Neural progenitor cell (in vitro differentiated cells): ENCODE measurements at regions not wholly inside any gene's neighbourhood (a gene's known extent, or its start where the extent isn't known, plus 50 kb on each side); places are given as distances from the start of the nearest gene placed in this dataset.

Source experiments
- DNase-seq: peaks from one replicate; pipeline ENCODE4 v3.0.0-alpha.2; 2016; ENCODE audit warnings: low spot score
- H2AFZ ChIP-seq: fragments of 200-600 bp; sonication (generic); replicated peaks from 2 replicates; pipeline ENCODE4 v1.6.1; 2016; ENCODE audit warnings: antibody characterized with exemption
- H3F3A ChIP-seq: fragments of 200-600 bp; sonication (generic); 2 replicates; pipeline ENCODE4 v1.6.1; 2016; ENCODE audit warnings: antibody characterized with exemption, low read depth
- H3K27ac ChIP-seq: fragments of 200-600 bp; sonication (generic); 2 replicates; pipeline ENCODE4 v1.5.1; 2016; ENCODE audit warnings: mild to moderate bottlenecking
- H3K27me3 ChIP-seq: fragments of 200-600 bp; sonication (generic); 2 replicates; pipeline ENCODE4 v1.6.1; 2016; ENCODE audit warnings: mild to moderate bottlenecking, moderate library complexity
- H3K36me3 ChIP-seq: fragments of 200-600 bp; sonication (generic); 2 replicates; pipeline ENCODE4 v1.5.1; 2016
- H3K4me1 ChIP-seq: fragments of 200-600 bp; sonication (generic); 2 replicates; pipeline ENCODE4 v1.6.1; 2016; ENCODE audit warnings: mixed run types
- H3K4me2 ChIP-seq: fragments of 200-600 bp; sonication (generic); 2 replicates; pipeline ENCODE4 v1.6.1; 2016
- H3K4me3 ChIP-seq: fragments of 200-600 bp; sonication (generic); 2 replicates; pipeline ENCODE4 v1.5.1; 2016
- H3K79me2 ChIP-seq: fragments of 200-600 bp; sonication (generic); 2 replicates; pipeline ENCODE4 v1.6.1; 2016; ENCODE audit warnings: low read depth
- H3K9ac ChIP-seq: fragments of 200-600 bp; sonication (generic); 2 replicates; pipeline ENCODE4 v1.6.1; 2016
- H3K9me3 ChIP-seq: fragments of 200-600 bp; sonication (generic); 2 replicates; pipeline ENCODE4 v1.5.1; 2016; ENCODE audit warnings: low read depth
- H4K20me1 ChIP-seq: fragments of 200-600 bp; sonication (generic); 2 replicates; pipeline ENCODE4 v1.6.1; 2016; ENCODE audit warnings: low read depth
- H3K27ac Mint-ChIP-seq: 3 replicates; pipeline ENCODE4 v1.8.0; 2021; ENCODE audit warnings: mixed read lengths
- H3K27me3 Mint-ChIP-seq: 2 replicates; pipeline ENCODE4 v1.8.0; 2022; ENCODE audit warnings: low read depth, mild to moderate bottlenecking, inconsistent platforms, moderate library complexity, mixed read lengths; ENCODE audit not compliant: insufficient read depth
- H3K36me3 Mint-ChIP-seq: 3 replicates; pipeline ENCODE4 v1.8.0; 2021; ENCODE audit warnings: mixed read lengths
- H3K4me1 Mint-ChIP-seq: 3 replicates; pipeline ENCODE4 v1.8.0; 2021; ENCODE audit warnings: mixed read lengths
- H3K4me3 Mint-ChIP-seq: 3 replicates; pipeline ENCODE4 v1.8.0; 2021; ENCODE audit warnings: mild to moderate bottlenecking, moderate library complexity, mixed read lengths
- H3K9me3 Mint-ChIP-seq: 3 replicates; pipeline ENCODE4 v1.8.0; 2020; ENCODE audit warnings: mixed read lengths
- EZH2 ChIP-seq: fragments of 200-600 bp; sonication (generic); IDR thresholded peaks from 2 replicates; pipeline ENCODE4 v1.6.1; 2017; ENCODE audit warnings: antibody characterized with exemption, mild to moderate bottlenecking, moderate library complexity
- EZH2phosphoT487 ChIP-seq: fragments of 200-600 bp; sonication (generic); IDR thresholded peaks from 2 replicates; pipeline ENCODE4 v1.6.1; 2017; ENCODE audit warnings: antibody characterized with exemption
- TF ChIP-seq, protein P1 (sequence below): fragments of 200-600 bp; sonication (generic); IDR thresholded peaks from 2 replicates; pipeline ENCODE4 v1.5.1; 2017; ENCODE audit warnings: antibody characterized with exemption, mild to moderate bottlenecking

DNA sequence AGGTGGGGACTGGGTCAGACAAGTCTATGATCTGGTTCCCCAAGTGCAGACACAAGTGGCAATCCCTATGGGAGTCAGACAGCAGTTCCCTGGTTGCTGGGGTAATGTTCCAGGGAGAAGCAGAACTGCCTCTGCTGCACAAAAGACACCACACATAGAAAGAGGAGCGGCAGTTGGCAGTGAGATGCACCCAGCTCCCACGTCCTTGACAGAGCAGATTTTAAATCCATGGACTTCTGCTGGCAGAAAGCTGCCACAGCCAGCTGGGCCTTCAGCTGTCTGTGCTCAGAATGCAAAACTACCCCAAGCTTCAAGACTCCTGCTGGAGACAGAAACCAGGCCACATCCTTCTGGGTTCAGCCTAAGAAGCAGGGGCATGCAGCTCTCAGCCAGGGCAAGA lies 147.2 kb downstream of the ETAA1 start:
- no peaks in the 10 kb centered on the region for H3K27me3 ChIP-seq
- H4K20me1 ChIP-seq, result no peaks in the 10 kb centered on the region
- Mint-ChIP-seq H3K9me3 (peaks cover 23% of the 10 kb centered on the region), H3K27ac (no peak overlapping the region), H3K4me3 (no peak overlapping the region), H3K4me1 (no peaks in the 10 kb centered on the region), H3K27me3 (peaks cover 7% of the 10 kb centered on the region), H3K36me3 (no peaks in the 10 kb centered on the region)
- H3K36me3 ChIP-seq, result no peaks in the 10 kb centered on the region
- peaks cover 6% of the 10 kb centered on the region for H3K4me1 ChIP-seq
- no peak for DNase-seq
- H3K27ac ChIP-seq, result no peak overlapping the region
- no peaks in the 10 kb centered on the region for H3K79me2 ChIP-seq
- TF ChIP-seq, protein P1, sequence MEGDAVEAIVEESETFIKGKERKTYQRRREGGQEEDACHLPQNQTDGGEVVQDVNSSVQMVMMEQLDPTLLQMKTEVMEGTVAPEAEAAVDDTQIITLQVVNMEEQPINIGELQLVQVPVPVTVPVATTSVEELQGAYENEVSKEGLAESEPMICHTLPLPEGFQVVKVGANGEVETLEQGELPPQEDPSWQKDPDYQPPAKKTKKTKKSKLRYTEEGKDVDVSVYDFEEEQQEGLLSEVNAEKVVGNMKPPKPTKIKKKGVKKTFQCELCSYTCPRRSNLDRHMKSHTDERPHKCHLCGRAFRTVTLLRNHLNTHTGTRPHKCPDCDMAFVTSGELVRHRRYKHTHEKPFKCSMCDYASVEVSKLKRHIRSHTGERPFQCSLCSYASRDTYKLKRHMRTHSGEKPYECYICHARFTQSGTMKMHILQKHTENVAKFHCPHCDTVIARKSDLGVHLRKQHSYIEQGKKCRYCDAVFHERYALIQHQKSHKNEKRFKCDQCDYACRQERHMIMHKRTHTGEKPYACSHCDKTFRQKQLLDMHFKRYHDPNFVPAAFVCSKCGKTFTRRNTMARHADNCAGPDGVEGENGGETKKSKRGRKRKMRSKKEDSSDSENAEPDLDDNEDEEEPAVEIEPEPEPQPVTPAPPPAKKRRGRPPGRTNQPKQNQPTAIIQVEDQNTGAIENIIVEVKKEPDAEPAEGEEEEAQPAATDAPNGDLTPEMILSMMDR, result no peak
- TF ChIP-seq EZH2 (no peak), EZH2phosphoT487 (no peak)
- no peak overlapping the region for H3K9ac ChIP-seq
- no peaks in the 10 kb centered on the region for H3K9me3 ChIP-seq
- H3F3A ChIP-seq, result no peaks in the 10 kb centered on the region
- H3K4me3 ChIP-seq, result no peak overlapping the region
- H2AFZ ChIP-seq, result no peak overlapping the region
- H3K4me2 ChIP-seq, result no peak overlapping the region

- DNase-seq, result peak; percentile 20
- H3K27ac Mint-ChIP-seq, result no peak overlapping the region
- peak overlapping the region; percentile 20 for H3K4me2 ChIP-seq
Measured at GRCh38 chr2:67548317-67549201, 151.4 kb downstream of the ETAA1 start.

DNA sequence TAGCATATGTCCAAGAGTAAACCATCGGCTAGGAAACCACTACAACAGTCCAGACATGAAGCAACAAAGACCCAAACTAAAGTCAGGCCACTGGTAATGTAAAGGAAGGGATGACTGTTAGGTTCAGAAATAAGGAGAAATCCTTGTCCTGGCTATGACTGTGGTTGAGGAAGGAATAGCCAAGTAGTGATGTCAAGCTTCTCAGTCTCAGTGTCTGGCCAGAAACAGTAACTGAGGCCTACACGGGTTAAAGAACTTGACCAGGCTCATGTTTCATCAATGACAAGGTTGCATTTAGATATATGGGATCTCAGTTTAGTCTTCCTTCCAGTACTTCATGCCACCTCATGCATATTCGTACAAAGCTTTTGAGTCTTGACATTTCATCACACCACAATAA lies 162.0 kb downstream of the ETAA1 start:
- H3K9me3 ChIP-seq, result no peaks in the 10 kb centered on the region
- H2AFZ ChIP-seq, result no peak overlapping the region
- no peak for DNase-seq
- no peak overlapping the region for H3K27ac Mint-ChIP-seq
- no peaks in the 10 kb centered on the region for H3K79me2 ChIP-seq
- H3K27me3 ChIP-seq, result no peaks in the 10 kb centered on the region
- no peak for TF ChIP-seq EZH2phosphoT487
- TF ChIP-seq EZH2, result no peak
- TF ChIP-seq, protein P1, result no peak
- H3K4me3 ChIP-seq, result no peak overlapping the region
- H3K4me2 ChIP-seq, result no peak overlapping the region
- H3K36me3 ChIP-seq, result no peaks in the 10 kb centered on the region
- H3K4me3 Mint-ChIP-seq, result no peak overlapping the region
- H4K20me1 ChIP-seq, result no peaks in the 10 kb centered on the region
- H3K9ac ChIP-seq, result no peak overlapping the region
- no peaks in the 10 kb centered on the region for H3K9me3 Mint-ChIP-seq
- H3F3A ChIP-seq, result no peaks in the 10 kb centered on the region
- no peaks in the 10 kb centered on the region for H3K4me1 ChIP-seq
- H3K4me1 Mint-ChIP-seq, result peaks cover 3% of the 10 kb centered on the region
- H3K27me3 Mint-ChIP-seq, result no peaks in the 10 kb centered on the region
- no peak overlapping the region for H3K27ac ChIP-seq
- H3K36me3 Mint-ChIP-seq, result no peaks in the 10 kb centered on the region

More at GRCh38 chr2:67548317-67549201, 151.4 kb downstream of the ETAA1 start:
- H3F3A ChIP-seq, result no peaks in the 10 kb centered on the region
- H3K79me2 ChIP-seq, result no peaks in the 10 kb centered on the region
- H3K9ac ChIP-seq, result no peak overlapping the region
- no peaks in the 10 kb centered on the region for H3K36me3 Mint-ChIP-seq
- H3K9me3 ChIP-seq, result no peaks in the 10 kb centered on the region
- no peak overlapping the region for H3K4me3 ChIP-seq
- H3K9me3 Mint-ChIP-seq, result peaks cover 10% of the 10 kb centered on the region
- H3K4me1 ChIP-seq, result peaks cover 6% of the 10 kb centered on the region
- H3K36me3 ChIP-seq, result no peaks in the 10 kb centered on the region
- H3K27me3 Mint-ChIP-seq, result peaks cover 3% of the 10 kb centered on the region
- no peak for TF ChIP-seq EZH2phosphoT487
- TF ChIP-seq, protein P1, result no peak
- TF ChIP-seq EZH2, result no peak
- H3K4me3 Mint-ChIP-seq, result no peak overlapping the region
- no peaks in the 10 kb centered on the region for H3K4me1 Mint-ChIP-seq
- H3K27ac ChIP-seq, result no peak overlapping the region
- H4K20me1 ChIP-seq, result no peaks in the 10 kb centered on the region
- no peaks in the 10 kb centered on the region for H3K27me3 ChIP-seq
- peak overlapping the region; percentile 48 for H2AFZ ChIP-seq
